D721Med (cell line): ENCODE measurements at regions not wholly inside any gene's neighbourhood (a gene's known extent, or its start where the extent isn't known, plus 50 kb on each side); places are given as distances from the start of the nearest gene placed in this dataset.
"Not testable (repeated sequence)": the region's sequence is repeated elsewhere in the genome, so short reads cannot be mapped to it uniquely, and the experiment has no call there.

Source experiments
- DNase-seq: peaks from one replicate; pipeline ENCODE4 v3.0.0; 2011; ENCODE audit warnings: low spot score; ENCODE audit not compliant: insufficient read length
- FAIRE-seq: peaks from 2 replicates; lab custom pipeline; 2011; peaks lifted over from hg19 to GRCh38; lab: Jason Lieb, UNC
- TF ChIP-seq, protein P1 (sequence below): IDR thresholded peaks from 2 replicates; pipeline ENCODE4 v1.5.1; 2012; ENCODE audit warnings: mild to moderate bottlenecking, control low read depth; ENCODE audit not compliant: insufficient read depth; ENCODE audit errors: missing control alignments

DNA sequence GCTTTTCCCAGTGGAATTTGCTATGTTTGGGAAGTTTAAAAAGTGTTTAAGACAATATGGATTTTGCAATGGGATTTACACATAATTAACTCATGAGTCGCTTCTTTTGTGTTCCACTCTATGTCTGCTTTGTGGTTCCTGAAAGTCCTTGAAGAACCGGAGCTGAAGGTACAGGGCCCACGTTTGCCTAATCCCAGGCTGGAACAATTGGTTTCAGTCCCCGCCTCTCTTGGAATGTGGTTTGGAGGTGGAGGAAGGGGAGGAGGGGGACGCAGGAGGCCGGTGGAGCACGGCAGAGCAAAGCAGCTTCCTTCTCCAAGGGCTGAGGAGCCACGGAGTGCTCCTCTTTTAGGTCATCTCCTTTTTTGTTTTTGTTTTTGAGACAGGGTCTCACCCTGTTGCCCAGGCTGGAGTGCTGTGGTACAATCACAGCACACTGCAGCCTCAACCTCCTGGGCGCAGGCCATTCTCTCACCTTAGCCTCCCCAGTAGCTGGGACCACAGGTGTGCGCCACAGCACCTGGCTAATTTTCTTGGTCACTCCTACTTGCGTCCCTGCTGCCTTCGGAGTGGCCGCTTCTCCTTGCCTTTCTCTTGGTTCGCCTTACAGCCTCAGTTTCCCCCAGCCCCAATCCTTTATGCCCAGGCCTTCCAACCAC is 129.5 kb upstream of the ERRFI1 start:
- DNase-seq (no peak), FAIRE-seq (no peak)
- TF ChIP-seq, protein P1, sequence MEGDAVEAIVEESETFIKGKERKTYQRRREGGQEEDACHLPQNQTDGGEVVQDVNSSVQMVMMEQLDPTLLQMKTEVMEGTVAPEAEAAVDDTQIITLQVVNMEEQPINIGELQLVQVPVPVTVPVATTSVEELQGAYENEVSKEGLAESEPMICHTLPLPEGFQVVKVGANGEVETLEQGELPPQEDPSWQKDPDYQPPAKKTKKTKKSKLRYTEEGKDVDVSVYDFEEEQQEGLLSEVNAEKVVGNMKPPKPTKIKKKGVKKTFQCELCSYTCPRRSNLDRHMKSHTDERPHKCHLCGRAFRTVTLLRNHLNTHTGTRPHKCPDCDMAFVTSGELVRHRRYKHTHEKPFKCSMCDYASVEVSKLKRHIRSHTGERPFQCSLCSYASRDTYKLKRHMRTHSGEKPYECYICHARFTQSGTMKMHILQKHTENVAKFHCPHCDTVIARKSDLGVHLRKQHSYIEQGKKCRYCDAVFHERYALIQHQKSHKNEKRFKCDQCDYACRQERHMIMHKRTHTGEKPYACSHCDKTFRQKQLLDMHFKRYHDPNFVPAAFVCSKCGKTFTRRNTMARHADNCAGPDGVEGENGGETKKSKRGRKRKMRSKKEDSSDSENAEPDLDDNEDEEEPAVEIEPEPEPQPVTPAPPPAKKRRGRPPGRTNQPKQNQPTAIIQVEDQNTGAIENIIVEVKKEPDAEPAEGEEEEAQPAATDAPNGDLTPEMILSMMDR: no peak

- TF ChIP-seq, protein P1: no peak
- DNase-seq (no peak), FAIRE-seq (no peak)
Measured at GRCh38 chr1:8154621-8155052, 128.5 kb upstream of the ERRFI1 start.

DNA sequence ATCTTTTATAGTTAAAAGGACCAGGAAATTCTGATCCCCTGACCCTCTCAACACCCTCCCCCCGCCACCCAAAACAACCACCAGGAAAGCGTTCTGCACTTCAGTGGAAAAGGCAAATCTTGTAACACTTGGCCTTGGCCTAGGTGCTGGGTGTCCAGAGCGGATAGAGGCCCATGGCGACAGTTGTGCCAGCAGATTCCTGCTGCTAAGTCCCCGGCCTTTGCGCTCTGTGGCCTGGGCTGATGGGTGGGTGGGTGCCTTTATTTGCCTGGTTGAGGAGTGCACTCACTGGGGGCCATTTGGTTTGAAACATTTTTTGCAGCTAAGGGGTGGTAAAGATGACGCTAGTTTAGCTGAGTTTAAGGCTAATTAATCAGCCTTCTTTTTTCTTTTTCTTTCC is 127.9 kb upstream of the ERRFI1 start:
- TF ChIP-seq, protein P1: no peak
- DNase-seq (no peak), FAIRE-seq (no peak)

- DNase-seq: no peak
- no peak for FAIRE-seq
- TF ChIP-seq, protein P1: no peak
Measured at GRCh38 chr1:8152731-8153702, 126.9 kb upstream of the ERRFI1 start.

DNA sequence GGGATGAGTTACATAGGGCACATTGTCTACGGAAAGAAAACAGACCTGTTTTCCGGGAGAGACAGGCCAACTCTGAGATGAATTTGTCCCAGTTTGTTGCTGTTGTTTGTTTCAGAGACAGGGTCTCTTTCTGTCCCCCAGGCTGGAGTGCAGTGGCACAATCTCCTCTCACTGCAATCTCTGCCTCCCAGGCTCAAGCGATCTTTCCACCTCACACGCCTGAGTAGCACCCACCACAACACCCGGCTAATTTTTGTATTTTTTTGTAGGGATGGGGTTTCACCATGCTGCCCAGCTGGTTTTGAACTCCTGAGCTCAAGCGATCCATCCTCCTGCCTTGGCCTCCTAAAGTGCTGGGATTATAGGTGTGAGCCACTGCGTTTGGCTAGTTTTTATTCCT is 125.5 kb upstream of the ERRFI1 start:
- no peak for FAIRE-seq
- DNase-seq: no peak
- TF ChIP-seq, protein P1: no peak

DNA sequence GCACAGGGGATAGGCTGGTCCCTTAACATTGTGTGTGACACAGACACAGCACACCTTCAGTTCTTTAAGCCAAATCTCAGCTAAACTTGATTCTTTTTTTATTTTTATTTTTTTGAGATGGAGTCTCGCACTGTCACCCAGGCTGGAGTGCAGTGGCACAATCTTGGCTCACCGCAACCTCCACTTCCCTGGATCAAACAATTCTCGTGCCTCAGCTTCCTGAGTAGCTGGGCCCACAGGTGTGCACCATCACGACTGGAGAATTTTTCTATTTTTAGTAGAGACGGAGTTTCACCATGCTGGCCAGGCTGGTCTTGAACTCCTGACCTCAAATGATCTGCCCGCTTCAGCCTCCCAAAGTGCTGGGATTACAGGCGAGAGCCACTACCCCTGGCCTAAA is 123.6 kb upstream of the ERRFI1 start:
- FAIRE-seq, DNase-seq: not testable (repeated sequence)

- TF ChIP-seq, protein P1: no peak
- FAIRE-seq: no peak
- DNase-seq: no peak
Measured at GRCh38 chr1:8147956-8148355, 121.8 kb upstream of the ERRFI1 start.
